ENCODE measurements at regions not wholly inside any gene's neighbourhood (a gene's known extent, or its start where the extent isn't known, plus 50 kb on each side); places are given as distances from the start of the nearest gene placed in this dataset.

DNA sequence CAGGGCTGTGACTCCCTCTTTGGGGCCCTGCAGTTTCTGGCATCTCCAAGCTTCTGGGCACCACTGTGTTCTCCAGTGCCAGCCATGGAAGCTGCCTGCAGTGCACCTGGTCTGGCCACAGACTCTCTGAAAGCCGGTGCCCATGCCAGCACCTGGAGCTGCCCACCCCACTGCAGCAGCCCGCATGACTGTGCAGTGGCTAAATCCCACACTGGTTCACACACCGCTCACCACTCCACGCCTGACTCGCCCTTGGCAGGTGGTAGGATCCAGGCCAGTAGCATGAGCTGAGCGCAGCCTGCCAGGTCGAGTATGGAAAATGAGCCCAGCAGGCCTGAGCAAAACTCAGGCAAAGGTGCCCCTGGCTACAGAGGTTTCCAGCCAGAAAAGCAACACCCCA lies 72.8 kb upstream of the INTU start:
- no peaks in the 10 kb centered on the region for H3K36me3 Mint-ChIP-seq (ENCODE audit: low read depth, unreplicated experiment)
- FAIRE-seq (no peak), DNase-seq (ENCODE audit: low read depth) (no peak)
- H3K4me1 Mint-ChIP-seq (ENCODE audit: low read depth, unreplicated experiment) = no peaks in the 10 kb centered on the region
- Histone ChIP-seq H3K9ac (ENCODE audit: low read length) (no peak overlapping the region), H3K79me2 (ENCODE audit: insufficient read depth, low read length) (no peaks in the 10 kb centered on the region), H2AFZ (ENCODE audit: low read depth, low read length) (no peak overlapping the region), H3K4me3 (ENCODE audit: insufficient read depth, low read depth, low read length) (no peak overlapping the region), H3K27ac (ENCODE audit: low read depth, low read length) (no peak overlapping the region), H3K9me3 (ENCODE audit: insufficient read depth, low read depth, low read length) (no peaks in the 10 kb centered on the region), H3K4me1 (ENCODE audit: insufficient read depth, low read length) (no peaks in the 10 kb centered on the region), H3K4me2 (ENCODE audit: low read length) (no peak overlapping the region), H4K20me1 (ENCODE audit: insufficient read depth, low read length) (no peaks in the 10 kb centered on the region), H3K27me3 (ENCODE audit: insufficient read depth, low read length) (no peaks in the 10 kb centered on the region), H3K36me3 (ENCODE audit: insufficient read depth, low read length) (no peaks in the 10 kb centered on the region)
- H3K4me3 Mint-ChIP-seq (ENCODE audit: unreplicated experiment) = no peak overlapping the region
- TF ChIP-seq, protein P1, sequence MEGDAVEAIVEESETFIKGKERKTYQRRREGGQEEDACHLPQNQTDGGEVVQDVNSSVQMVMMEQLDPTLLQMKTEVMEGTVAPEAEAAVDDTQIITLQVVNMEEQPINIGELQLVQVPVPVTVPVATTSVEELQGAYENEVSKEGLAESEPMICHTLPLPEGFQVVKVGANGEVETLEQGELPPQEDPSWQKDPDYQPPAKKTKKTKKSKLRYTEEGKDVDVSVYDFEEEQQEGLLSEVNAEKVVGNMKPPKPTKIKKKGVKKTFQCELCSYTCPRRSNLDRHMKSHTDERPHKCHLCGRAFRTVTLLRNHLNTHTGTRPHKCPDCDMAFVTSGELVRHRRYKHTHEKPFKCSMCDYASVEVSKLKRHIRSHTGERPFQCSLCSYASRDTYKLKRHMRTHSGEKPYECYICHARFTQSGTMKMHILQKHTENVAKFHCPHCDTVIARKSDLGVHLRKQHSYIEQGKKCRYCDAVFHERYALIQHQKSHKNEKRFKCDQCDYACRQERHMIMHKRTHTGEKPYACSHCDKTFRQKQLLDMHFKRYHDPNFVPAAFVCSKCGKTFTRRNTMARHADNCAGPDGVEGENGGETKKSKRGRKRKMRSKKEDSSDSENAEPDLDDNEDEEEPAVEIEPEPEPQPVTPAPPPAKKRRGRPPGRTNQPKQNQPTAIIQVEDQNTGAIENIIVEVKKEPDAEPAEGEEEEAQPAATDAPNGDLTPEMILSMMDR (IDR thresholded peaks at IDR 0.05; ENCODE audit: insufficient read depth, low read depth, low read length) = no peak
- TF ChIP-seq EZH2 (IDR thresholded peaks at IDR 0.05; ENCODE audit: insufficient read depth, low read length) = no peak
- H3K9me3 Mint-ChIP-seq (ENCODE audit: unreplicated experiment) = no peaks in the 10 kb centered on the region
- no peak overlapping the region for H3K27ac Mint-ChIP-seq (ENCODE audit: unreplicated experiment)
- no peaks in the 10 kb centered on the region for H3K27me3 Mint-ChIP-seq (ENCODE audit: low read depth, unreplicated experiment)

DNA sequence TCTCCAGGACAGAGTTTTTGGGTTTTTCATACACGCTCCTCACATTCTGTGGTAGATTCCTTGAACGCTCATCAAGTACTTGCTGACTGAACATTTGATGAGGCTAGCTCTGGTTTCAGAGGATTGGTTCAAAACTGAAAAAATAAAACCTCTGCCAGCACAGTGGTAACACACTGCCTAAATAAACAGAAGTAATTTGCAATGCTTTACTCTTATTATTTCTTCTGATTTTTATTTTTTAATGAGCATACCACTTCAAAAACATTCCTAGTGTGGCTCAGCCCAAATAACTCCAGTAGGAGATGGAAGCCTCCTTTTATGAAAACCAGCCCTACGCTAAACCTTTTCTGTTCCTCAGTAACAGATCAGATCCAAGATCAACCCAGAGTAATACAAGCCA lies 72.0 kb upstream of the INTU start:
- Histone ChIP-seq H3K4me3 (ENCODE audit: insufficient read depth, low read depth, low read length) (no peak overlapping the region), H3K9me3 (ENCODE audit: insufficient read depth, low read depth, low read length) (no peaks in the 10 kb centered on the region), H3K4me2 (ENCODE audit: low read length) (no peak overlapping the region), H3K79me2 (ENCODE audit: insufficient read depth, low read length) (no peaks in the 10 kb centered on the region), H2AFZ (ENCODE audit: low read depth, low read length) (no peak overlapping the region), H3K36me3 (ENCODE audit: insufficient read depth, low read length) (no peaks in the 10 kb centered on the region), H3K9ac (ENCODE audit: low read length) (no peak overlapping the region), H3K27me3 (ENCODE audit: insufficient read depth, low read length) (no peaks in the 10 kb centered on the region), H3K4me1 (ENCODE audit: insufficient read depth, low read length) (no peaks in the 10 kb centered on the region), H3K27ac (ENCODE audit: low read depth, low read length) (no peak overlapping the region), H4K20me1 (ENCODE audit: insufficient read depth, low read length) (no peaks in the 10 kb centered on the region)
- Mint-ChIP-seq H3K27me3 (ENCODE audit: low read depth, unreplicated experiment) (no peaks in the 10 kb centered on the region), H3K4me3 (ENCODE audit: unreplicated experiment) (no peak overlapping the region), H3K4me1 (ENCODE audit: low read depth, unreplicated experiment) (no peaks in the 10 kb centered on the region), H3K9me3 (ENCODE audit: unreplicated experiment) (no peaks in the 10 kb centered on the region), H3K27ac (ENCODE audit: unreplicated experiment) (no peak overlapping the region), H3K36me3 (ENCODE audit: low read depth, unreplicated experiment) (no peaks in the 10 kb centered on the region)
- FAIRE-seq (no peak), DNase-seq (ENCODE audit: low read depth) (peak; percentile 0)
- no peak for TF ChIP-seq EZH2 (IDR thresholded peaks at IDR 0.05; ENCODE audit: insufficient read depth, low read length)
- TF ChIP-seq, protein P1 (IDR thresholded peaks at IDR 0.05; ENCODE audit: insufficient read depth, low read depth, low read length) = no peak

DNA sequence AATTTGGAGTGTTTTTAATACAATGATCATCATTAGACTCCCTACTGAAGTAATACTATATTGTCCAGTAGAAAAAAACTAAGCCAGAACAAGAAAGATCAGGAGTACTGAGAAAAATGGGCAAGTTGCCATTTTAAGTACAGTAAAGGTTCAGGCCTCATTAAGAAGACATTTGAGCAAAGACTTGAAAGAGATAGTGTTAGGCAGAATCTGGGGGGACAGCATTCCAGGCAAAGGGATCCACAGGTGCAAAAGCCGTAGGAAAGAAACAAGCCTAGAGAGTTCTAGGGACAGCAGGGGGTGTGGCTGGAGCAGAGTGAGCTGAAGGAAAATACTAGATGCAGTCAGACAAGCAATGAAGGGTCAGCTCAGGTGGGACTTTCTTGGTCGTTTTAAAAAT lies 58.1 kb upstream of the INTU start:
- Histone ChIP-seq H3K9ac (ENCODE audit: low read length) (no peak overlapping the region), H2AFZ (ENCODE audit: low read depth, low read length) (no peak overlapping the region), H3K79me2 (ENCODE audit: insufficient read depth, low read length) (no peaks in the 10 kb centered on the region), H3K36me3 (ENCODE audit: insufficient read depth, low read length) (no peaks in the 10 kb centered on the region), H3K9me3 (ENCODE audit: insufficient read depth, low read depth, low read length) (no peaks in the 10 kb centered on the region), H3K4me2 (ENCODE audit: low read length) (no peak overlapping the region), H3K27ac (ENCODE audit: low read depth, low read length) (no peak overlapping the region), H3K4me3 (ENCODE audit: insufficient read depth, low read depth, low read length) (no peak overlapping the region), H3K27me3 (ENCODE audit: insufficient read depth, low read length) (no peaks in the 10 kb centered on the region), H3K4me1 (ENCODE audit: insufficient read depth, low read length) (no peaks in the 10 kb centered on the region), H4K20me1 (ENCODE audit: insufficient read depth, low read length) (no peaks in the 10 kb centered on the region)
- FAIRE-seq = no peak
- H3K36me3 Mint-ChIP-seq (ENCODE audit: low read depth, unreplicated experiment) = no peaks in the 10 kb centered on the region
- H3K4me1 Mint-ChIP-seq (ENCODE audit: low read depth, unreplicated experiment) = no peaks in the 10 kb centered on the region
- H3K27me3 Mint-ChIP-seq (ENCODE audit: low read depth, unreplicated experiment) = no peaks in the 10 kb centered on the region
- no peaks in the 10 kb centered on the region for H3K9me3 Mint-ChIP-seq (ENCODE audit: unreplicated experiment)
- H3K27ac Mint-ChIP-seq (ENCODE audit: unreplicated experiment) = no peak overlapping the region
- H3K4me3 Mint-ChIP-seq (ENCODE audit: unreplicated experiment) = no peak overlapping the region
- no peak for DNase-seq (ENCODE audit: low read depth)
- TF ChIP-seq, protein P1 (IDR thresholded peaks at IDR 0.05; ENCODE audit: insufficient read depth, low read depth, low read length) = no peak
- no peak for TF ChIP-seq EZH2 (IDR thresholded peaks at IDR 0.05; ENCODE audit: insufficient read depth, low read length)
